Activated T-cell treated with anti-CD3 and anti-CD28 coated beads, Interleukin-2, amount 50 U/mL, for 24 hours (primary cell): ENCODE measurements at regions not wholly inside any gene's neighbourhood (a gene's known extent, or its start where the extent isn't known, plus 50 kb on each side); places are given as distances from the start of the nearest gene placed in this dataset.
"Not testable (repeated sequence)": the region's sequence is repeated elsewhere in the genome, so short reads cannot be mapped to it uniquely, and the experiment has no call there.

Experiments used
- DNase-seq: peaks from one replicate; pipeline ENCODE4 v3.0.0-alpha.2; 2020
- H3K27ac Mint-ChIP-seq: 2 replicates; pipeline ENCODE4 v1.8.0; 2020; ENCODE audit warnings: mild to moderate bottlenecking, mixed read lengths
- H3K27me3 Mint-ChIP-seq: 2 replicates; pipeline ENCODE4 v1.8.0; 2020; ENCODE audit warnings: mixed read lengths
- H3K36me3 Mint-ChIP-seq: 2 replicates; pipeline ENCODE4 v1.8.0; 2020; ENCODE audit warnings: low read depth, mixed read lengths
- H3K4me1 Mint-ChIP-seq: 2 replicates; pipeline ENCODE4 v1.8.0; 2020; ENCODE audit warnings: low read depth, mixed read lengths
- H3K4me3 Mint-ChIP-seq: 2 replicates; pipeline ENCODE4 v1.8.0; 2020; ENCODE audit warnings: mild to moderate bottlenecking, moderate library complexity, mixed read lengths
- H3K9me3 Mint-ChIP-seq: 2 replicates; pipeline ENCODE4 v1.8.0; 2020; ENCODE audit warnings: mixed read lengths

DNA sequence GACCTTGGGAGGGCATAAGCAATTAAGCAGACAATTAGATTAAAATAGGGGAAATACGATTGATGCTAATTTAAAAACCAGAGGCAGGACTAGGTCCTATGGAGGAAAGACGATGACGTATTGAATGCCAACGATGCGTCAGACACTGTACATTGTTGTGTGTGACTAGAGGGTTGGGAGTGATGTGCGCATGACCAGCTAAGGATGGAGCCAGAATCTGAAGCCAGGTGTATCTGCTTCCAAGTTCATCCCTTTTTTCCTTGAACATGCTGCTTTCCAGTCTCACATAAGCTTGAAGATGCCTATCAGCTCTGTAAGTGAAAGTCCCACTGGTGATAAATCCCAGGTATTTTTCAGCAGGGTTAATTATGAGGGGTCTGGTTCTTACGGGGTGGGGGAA is 576.2 kb downstream of the MATN1 start:
- H3K36me3 Mint-ChIP-seq = no peaks in the 10 kb centered on the region
- no peaks in the 10 kb centered on the region for H3K4me1 Mint-ChIP-seq
- peaks cover 31% of the 10 kb centered on the region for H3K27me3 Mint-ChIP-seq
- H3K27ac Mint-ChIP-seq = no peak overlapping the region
- H3K9me3 Mint-ChIP-seq = peaks cover 8% of the 10 kb centered on the region
- no peak overlapping the region for H3K4me3 Mint-ChIP-seq
- DNase-seq = no peak

DNA sequence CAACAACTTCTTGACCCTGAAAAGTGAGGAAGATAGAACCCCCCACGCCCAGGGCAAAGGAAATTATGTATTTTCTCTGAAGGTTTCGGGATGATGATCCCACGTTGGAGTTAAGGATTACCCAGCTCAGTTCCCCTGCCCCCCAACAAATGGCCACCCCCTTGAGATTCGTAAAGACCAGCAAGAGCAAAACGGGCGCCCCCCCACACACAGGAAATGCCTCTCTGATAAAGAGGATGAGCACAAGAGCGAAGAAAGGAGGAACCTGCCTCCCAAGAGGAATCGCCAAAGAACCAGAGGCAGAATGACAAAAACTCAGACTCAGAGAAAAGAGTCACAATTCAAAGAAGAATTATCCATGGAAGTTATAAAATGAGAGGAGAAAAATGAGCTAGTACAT is 576.9 kb downstream of the MATN1 start:
- no peaks in the 10 kb centered on the region for H3K4me1 Mint-ChIP-seq
- DNase-seq = no peak
- H3K27me3 Mint-ChIP-seq = peaks cover 34% of the 10 kb centered on the region
- no peak overlapping the region for H3K4me3 Mint-ChIP-seq
- no peak overlapping the region for H3K27ac Mint-ChIP-seq
- H3K36me3 Mint-ChIP-seq = no peaks in the 10 kb centered on the region
- peaks cover 5% of the 10 kb centered on the region for H3K9me3 Mint-ChIP-seq

DNA sequence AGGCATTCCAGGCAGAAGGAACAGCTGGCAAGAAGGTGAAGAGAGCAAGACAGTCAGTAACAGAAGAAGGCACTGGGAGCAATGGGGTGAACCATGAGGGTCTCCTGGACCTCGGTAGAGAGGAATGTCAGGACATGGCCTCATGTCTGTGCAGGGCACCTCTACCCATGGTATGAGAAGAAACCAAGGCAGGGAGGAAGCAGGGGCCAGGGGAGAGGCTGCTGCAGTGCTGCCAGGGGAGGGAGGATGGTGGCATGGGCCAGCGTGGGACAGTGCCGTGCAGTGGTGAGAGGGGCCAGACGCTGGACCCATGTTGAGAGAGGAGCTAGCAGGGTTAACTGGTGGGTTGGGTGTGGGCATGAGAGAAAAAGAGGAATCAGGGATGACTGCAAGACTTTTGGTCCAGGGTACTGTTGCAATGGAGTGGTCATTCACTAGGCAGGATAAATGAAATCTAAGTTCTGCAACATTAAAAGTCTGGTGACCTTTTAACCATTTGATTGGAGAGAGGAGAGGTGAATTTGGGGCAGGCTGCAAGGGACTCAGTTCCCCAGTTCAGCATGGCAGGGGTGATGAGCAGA is 577.6 kb downstream of the MATN1 start:
- Mint-ChIP-seq H3K4me1 (no peaks in the 10 kb centered on the region), H3K36me3 (no peaks in the 10 kb centered on the region), H3K4me3 (no peak overlapping the region), H3K27me3 (peaks cover 38% of the 10 kb centered on the region), H3K9me3 (no peaks in the 10 kb centered on the region), H3K27ac (no peak overlapping the region)
- no peak for DNase-seq

DNA sequence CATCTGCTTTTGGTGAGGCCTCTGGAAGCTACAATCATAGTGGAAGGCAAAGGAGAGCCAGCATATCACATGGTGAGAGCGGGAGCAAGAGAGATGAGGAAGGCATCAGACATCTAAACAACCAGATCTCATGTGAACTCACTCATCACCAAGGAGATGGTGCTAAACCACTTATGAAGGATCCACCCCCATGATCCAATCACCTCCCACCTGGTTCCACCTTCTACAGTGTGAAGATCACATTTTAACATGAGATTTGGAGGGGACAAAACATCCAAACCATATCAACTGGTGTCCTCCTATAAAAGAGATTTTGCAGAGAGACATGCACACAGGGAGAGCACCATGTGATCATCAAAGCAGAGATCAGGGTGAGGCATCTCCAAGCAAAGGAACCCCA is 578.6 kb downstream of the MATN1 start:
- H3K9me3 Mint-ChIP-seq = no peaks in the 10 kb centered on the region
- no peaks in the 10 kb centered on the region for H3K4me1 Mint-ChIP-seq
- DNase-seq = no peak
- no peaks in the 10 kb centered on the region for H3K36me3 Mint-ChIP-seq
- H3K27ac Mint-ChIP-seq = no peak overlapping the region
- no peak overlapping the region for H3K4me3 Mint-ChIP-seq
- H3K27me3 Mint-ChIP-seq = peaks cover 38% of the 10 kb centered on the region

DNA sequence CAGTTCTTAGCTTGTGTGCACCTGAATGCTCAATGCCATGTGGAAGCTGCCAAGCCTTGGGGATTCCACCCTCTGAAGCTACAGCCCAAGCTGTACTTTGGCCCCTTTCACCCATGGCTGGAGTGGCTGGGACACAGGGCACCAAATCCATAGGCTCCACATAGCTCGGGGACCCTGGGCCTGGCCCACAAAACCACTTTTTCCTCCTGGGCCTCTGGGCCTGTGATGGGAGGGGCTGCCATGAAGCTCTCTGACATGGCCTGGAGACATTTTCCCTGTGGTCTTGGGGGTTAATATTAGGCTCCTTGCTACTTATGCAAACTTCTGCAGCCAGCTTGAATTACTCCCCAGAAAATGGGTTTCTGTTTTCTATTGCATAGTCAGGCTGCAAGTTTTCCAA is 579.9 kb downstream of the MATN1 start:
- H3K27me3 Mint-ChIP-seq = peaks cover 40% of the 10 kb centered on the region
- H3K27ac Mint-ChIP-seq = no peak overlapping the region
- no peak overlapping the region for H3K4me3 Mint-ChIP-seq
- no peaks in the 10 kb centered on the region for H3K4me1 Mint-ChIP-seq
- no peaks in the 10 kb centered on the region for H3K9me3 Mint-ChIP-seq
- no peak for DNase-seq
- no peaks in the 10 kb centered on the region for H3K36me3 Mint-ChIP-seq

DNA sequence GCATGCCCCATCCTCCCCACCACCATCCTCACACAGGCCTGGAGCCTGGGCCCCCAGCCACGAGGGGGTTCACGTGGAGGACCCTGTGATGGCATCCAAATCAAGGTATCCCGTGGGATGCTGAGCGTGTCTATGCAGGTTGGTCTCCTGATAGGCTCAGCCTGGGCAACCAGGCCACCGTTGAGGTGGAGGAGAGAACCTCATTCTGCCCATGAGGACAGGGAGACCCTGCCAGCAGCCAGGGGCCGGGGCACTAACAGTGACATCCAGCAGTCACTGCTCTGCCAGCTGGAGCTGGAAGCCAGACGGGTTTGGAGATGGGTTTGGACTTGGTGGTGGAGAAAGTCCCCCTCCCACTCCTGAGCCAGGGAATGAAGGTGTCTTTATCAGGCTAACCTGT is 582.8 kb downstream of the MATN1 start:
- peaks cover 32% of the 10 kb centered on the region for H3K27me3 Mint-ChIP-seq
- no peaks in the 10 kb centered on the region for H3K9me3 Mint-ChIP-seq
- no peak overlapping the region for H3K4me3 Mint-ChIP-seq
- no peaks in the 10 kb centered on the region for H3K4me1 Mint-ChIP-seq
- H3K36me3 Mint-ChIP-seq = no peaks in the 10 kb centered on the region
- no peak overlapping the region for H3K27ac Mint-ChIP-seq
- DNase-seq = no peak

DNA sequence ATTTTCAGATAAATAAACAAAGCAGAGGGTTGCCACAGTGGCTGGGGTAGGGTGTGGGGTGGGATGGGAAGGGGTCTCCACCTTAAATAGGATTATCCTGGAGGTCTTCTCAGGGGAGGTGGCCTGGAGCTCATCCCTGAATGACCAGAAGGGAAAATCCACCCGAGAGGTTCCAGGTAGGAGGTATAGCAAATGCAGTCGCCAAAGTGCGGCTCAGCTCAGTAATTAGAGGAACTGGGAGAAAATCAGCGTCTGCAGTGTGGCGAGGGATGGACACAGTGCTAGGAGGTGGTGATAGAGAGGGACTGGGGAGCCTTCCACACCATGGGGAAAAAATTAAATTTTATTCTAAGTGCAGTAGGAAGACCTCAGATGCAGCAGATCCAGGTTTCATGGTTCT is 584.5 kb downstream of the MATN1 start:
- DNase-seq = no peak
- Mint-ChIP-seq H3K4me1 (no peaks in the 10 kb centered on the region), H3K27ac (no peak overlapping the region), H3K4me3 (no peak overlapping the region), H3K9me3 (no peaks in the 10 kb centered on the region), H3K27me3 (peaks cover 21% of the 10 kb centered on the region), H3K36me3 (no peaks in the 10 kb centered on the region)

DNA sequence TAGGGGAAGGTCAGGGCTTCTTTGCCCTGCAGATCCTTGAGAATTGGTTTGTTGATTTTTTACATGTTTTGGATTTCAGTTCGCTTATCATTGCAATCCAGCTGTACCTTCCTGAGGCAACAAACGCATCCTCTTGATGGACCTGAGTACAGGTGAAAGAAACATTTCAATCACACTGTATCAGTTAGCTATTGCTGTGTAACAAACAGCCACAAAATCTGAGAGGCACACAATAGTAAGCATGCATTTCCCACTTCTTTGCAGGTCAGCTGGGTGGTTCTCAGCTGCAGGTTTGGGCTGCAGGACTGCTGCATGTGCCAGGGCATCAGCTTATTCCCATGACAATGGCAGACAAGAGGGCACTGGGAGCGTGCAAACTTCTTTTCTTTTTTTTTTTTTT is 586.4 kb downstream of the MATN1 start:
- H3K36me3 Mint-ChIP-seq = no peaks in the 10 kb centered on the region
- no peak for DNase-seq
- peaks cover 12% of the 10 kb centered on the region for H3K27me3 Mint-ChIP-seq
- no peaks in the 10 kb centered on the region for H3K9me3 Mint-ChIP-seq
- H3K27ac Mint-ChIP-seq = no peak overlapping the region
- H3K4me1 Mint-ChIP-seq = no peaks in the 10 kb centered on the region
- no peak overlapping the region for H3K4me3 Mint-ChIP-seq

DNA sequence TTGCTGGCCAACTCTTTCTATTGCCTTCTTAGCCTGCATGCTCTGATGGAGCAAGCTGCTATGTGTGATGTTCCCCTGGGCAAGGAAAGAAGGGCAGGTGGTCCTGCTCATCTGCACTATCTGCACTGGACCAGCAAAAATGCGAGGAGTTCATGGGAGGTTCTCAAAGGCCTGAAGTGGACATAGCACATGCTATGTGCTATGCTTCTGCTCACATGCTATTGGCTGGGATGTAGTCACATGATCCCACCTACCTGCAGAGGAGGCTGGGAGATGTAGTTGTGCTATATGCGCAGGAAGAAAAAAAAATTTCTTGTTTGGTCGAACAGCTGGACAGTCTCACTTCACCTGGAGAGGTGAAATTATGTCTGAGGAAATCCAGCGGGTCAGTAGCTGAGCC is 587.7 kb downstream of the MATN1 start:
- Mint-ChIP-seq H3K27ac (no peak overlapping the region), H3K9me3 (no peaks in the 10 kb centered on the region), H3K4me3 (no peak overlapping the region)

DNA sequence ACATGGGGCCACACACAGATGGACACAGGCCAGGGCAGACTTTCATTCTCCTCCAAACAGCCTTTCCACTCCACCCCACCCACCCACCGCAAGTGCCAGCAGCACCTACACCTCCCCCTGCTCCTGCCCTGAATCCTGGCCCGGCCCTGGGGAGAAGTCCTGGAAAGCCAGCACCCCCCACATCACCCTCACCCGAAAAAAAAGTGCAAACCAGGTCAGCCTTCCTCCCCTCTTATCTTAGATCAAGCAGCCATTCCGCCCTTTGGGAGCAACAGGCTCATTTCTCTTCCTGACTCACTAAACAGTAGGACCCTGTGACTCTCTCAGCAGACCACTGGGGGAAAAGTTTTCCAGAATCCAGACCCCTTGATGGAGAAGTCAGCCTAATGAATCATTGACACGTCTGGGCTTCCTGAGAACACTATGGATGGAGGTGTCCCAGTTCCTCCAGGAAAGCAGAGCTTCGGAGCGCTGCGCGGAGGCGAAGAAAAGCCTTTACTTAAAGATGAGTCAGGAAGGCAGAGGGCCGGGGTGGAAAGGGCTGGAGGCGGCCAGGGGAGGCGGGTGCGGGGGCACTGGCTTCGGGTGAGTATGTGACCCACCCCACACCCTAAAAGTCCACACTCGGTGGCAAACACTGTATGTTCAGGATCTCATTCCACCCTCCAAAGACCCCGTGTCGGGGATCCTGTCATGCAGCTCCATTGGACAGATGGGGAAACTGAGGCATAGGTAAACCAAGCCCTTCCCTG is 588.7 kb downstream of the MATN1 start:
- no peak for DNase-seq
- H3K9me3 Mint-ChIP-seq = no peaks in the 10 kb centered on the region
- no peak overlapping the region for H3K4me3 Mint-ChIP-seq
- H3K27me3 Mint-ChIP-seq = peaks cover 15% of the 10 kb centered on the region
- H3K4me1 Mint-ChIP-seq = no peaks in the 10 kb centered on the region
- H3K27ac Mint-ChIP-seq = no peak overlapping the region
- no peaks in the 10 kb centered on the region for H3K36me3 Mint-ChIP-seq

More for the DNA sequence above, 587.7 kb downstream of the MATN1 start:
- H3K36me3 Mint-ChIP-seq = no peaks in the 10 kb centered on the region
- no peaks in the 10 kb centered on the region for H3K4me1 Mint-ChIP-seq
- no peak for DNase-seq
- H3K27me3 Mint-ChIP-seq = peaks cover 10% of the 10 kb centered on the region

DNA sequence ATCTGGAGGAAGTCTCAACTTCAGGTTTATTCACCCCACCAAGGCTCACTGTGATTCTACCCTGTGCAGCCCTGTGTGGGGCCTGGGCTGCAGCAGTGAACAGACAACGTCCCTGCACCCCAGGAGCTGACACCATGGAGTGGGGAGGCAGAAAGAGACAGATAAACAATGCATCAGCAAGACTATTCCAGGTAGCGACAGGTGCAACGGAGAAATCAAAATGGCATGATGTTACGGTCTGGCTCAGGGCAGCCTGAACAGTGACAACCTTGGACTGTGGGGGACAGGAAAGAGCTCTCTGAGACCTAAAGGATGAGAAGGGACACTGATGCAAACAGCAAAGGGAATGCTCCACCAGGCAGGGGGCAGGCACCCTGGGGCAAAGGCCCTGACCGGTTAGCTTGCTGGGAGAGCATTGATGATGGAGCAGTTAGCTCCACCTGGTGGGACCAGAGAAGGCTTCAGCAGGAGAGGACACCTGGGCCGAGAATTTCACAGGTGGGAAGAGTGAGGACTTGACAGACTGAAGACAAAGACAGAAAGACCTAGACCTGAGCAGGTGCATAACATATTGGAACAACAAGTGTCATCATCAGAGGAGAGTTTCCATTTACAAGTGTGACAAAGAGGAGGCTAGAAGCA is 589.9 kb downstream of the MATN1 start:
- no peak for DNase-seq
- no peak overlapping the region for H3K27ac Mint-ChIP-seq
- no peak overlapping the region for H3K4me3 Mint-ChIP-seq
- no peaks in the 10 kb centered on the region for H3K36me3 Mint-ChIP-seq
- no peaks in the 10 kb centered on the region for H3K9me3 Mint-ChIP-seq
- H3K27me3 Mint-ChIP-seq = peaks cover 16% of the 10 kb centered on the region
- no peaks in the 10 kb centered on the region for H3K4me1 Mint-ChIP-seq

DNA sequence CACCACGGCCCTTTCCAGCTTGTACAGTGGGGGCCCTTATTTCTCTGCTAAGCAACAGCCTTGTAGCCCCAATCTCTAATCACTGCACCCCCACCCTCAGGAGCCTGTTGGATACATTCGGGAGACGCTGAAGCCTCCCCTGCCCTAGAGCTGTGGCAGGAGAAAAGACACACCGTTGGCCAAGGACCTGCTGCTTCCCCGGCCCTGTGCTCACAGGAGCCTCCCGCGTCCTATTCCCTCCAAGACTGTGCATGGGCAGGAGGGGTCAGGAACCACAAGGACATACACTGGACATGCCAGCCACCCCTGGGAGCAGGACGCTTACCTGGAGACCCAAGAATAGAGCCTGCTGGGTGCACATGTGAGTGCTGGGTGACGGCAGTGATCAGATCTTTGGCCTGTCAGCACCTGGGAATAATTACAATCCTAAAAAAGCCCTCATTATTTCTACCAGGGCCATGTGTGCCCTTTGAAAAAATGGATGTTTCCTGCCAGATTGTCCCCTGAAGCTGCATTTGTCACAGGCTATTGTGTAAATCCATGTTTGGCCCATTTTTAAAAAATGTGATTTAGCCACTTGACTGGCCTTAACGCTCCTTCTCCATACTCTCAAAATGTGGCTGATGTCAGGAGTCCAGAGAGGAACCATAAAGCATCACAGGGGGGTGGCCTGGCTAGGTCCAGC is 590.6 kb downstream of the MATN1 start:
- Mint-ChIP-seq H3K9me3 (no peaks in the 10 kb centered on the region), H3K4me3 (no peak overlapping the region), H3K27me3 (peaks cover 16% of the 10 kb centered on the region), H3K36me3 (no peaks in the 10 kb centered on the region), H3K27ac (no peak overlapping the region), H3K4me1 (no peaks in the 10 kb centered on the region)
- DNase-seq = no peak

DNA sequence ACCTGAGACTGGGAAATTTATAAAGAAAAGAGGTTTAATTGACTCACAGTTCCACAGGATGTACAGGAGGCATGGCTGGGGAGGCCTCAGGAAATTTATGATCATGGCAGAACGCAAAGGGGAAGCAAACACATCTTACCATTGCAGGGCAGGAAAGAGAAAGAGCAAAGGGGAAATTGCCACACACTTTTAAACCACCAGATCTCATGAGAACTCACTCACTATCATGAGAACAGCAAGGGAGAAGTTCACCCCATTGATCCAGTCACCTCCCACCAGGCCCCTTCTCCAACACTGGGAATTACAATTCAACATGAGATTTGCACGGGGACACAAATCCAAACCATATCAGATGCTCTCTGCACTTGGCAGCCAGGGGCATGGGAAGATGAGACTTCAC is 592.8 kb downstream of the MATN1 start:
- H3K27me3 Mint-ChIP-seq = peaks cover 21% of the 10 kb centered on the region
- not testable (repeated sequence) for H3K4me3 Mint-ChIP-seq, H3K4me1 Mint-ChIP-seq, H3K36me3 Mint-ChIP-seq, H3K27ac Mint-ChIP-seq, H3K9me3 Mint-ChIP-seq, DNase-seq

DNA sequence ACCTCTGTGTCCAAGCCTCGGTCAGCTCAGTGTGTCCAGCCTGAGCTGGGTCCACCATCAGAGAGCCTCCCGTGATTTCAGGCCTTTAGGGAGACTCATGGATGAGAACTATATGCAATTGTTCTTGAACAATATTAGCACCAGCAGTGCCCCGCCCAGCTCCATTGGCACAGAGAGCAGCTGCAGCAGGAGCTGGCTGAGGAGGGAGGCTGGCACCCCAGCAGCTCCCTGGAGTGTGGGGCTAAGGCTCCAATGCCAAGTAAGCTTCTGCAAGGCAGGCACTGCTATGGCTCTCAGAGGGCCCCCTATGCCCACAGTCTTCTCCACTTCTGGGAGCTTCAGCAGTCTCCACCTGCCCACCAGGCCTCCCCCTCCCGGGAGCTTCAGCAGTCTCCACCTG is 593.3 kb downstream of the MATN1 start:
- Mint-ChIP-seq H3K36me3 (no peaks in the 10 kb centered on the region), H3K4me3 (no peak overlapping the region), H3K4me1 (no peaks in the 10 kb centered on the region), H3K27me3 (peaks cover 21% of the 10 kb centered on the region), H3K9me3 (no peaks in the 10 kb centered on the region), H3K27ac (no peak overlapping the region)
- DNase-seq = no peak
